GM19397 (cell line): ENCODE measurements at regions not wholly inside any gene's neighbourhood (a gene's known extent, or its start where the extent isn't known, plus 50 kb on each side); places are given as distances from the start of the nearest gene placed in this dataset.

Experiments
- ATAC-seq: cut with Tn5 transposase; IDR thresholded peaks from one replicate; pipeline ENCODE4 v1.9.1; 2021; ENCODE audit warnings: mild to moderate bottlenecking, moderate library complexity; ENCODE audit not compliant: unreplicated experiment

- ATAC-seq = no peak
Observed at GRCh38 chr2:16197504-16198147, 257.3 kb downstream of the MYCN start.

GRCh38 chr2:16196687-16197503, 256.5 kb downstream of the MYCN start:
- ATAC-seq = no peak

GRCh38 chr2:16195681-16196070, 255.3 kb downstream of the MYCN start:
- no peak for ATAC-seq

GRCh38 chr2:16194931-16195680, 254.8 kb downstream of the MYCN start:
- ATAC-seq = no peak

- ATAC-seq = no peak
Observed at GRCh38 chr2:16194530-16194929, 254.2 kb downstream of the MYCN start.

- no peak for ATAC-seq
Observed at GRCh38 chr2:16194096-16194390, 253.7 kb downstream of the MYCN start.

- ATAC-seq = no peak
Observed at GRCh38 chr2:16192416-16193216, 252.3 kb downstream of the MYCN start.

GRCh38 chr2:16191431-16192200, 251.3 kb downstream of the MYCN start:
- no peak for ATAC-seq

GRCh38 chr2:16190446-16191270, 250.3 kb downstream of the MYCN start:
- ATAC-seq = no peak

GRCh38 chr2:16189836-16190160, 249.4 kb downstream of the MYCN start:
- no peak for ATAC-seq

GRCh38 chr2:16189029-16189835, 248.9 kb downstream of the MYCN start:
- ATAC-seq = no peak

GRCh38 chr2:16188261-16188890, 248.0 kb downstream of the MYCN start:
- ATAC-seq = no peak

- peak; percentile 10 for ATAC-seq
Observed at GRCh38 chr2:16187482-16187817, 247.1 kb downstream of the MYCN start.

GRCh38 chr2:16186661-16187481, 246.5 kb downstream of the MYCN start:
- ATAC-seq = peak; percentile 51

- ATAC-seq = no peak
Observed at GRCh38 chr2:16185801-16186272, 245.5 kb downstream of the MYCN start.

- ATAC-seq = no peak
Observed at GRCh38 chr2:16184945-16185660, 244.8 kb downstream of the MYCN start.

- no peak for ATAC-seq
Observed at GRCh38 chr2:16184341-16184890, 244.1 kb downstream of the MYCN start.
